ENCODE measurements at regions not wholly inside any gene's neighbourhood (a gene's known extent, or its start where the extent isn't known, plus 50 kb on each side); places are given as distances from the start of the nearest gene placed in this dataset.

- H3K36me3 ChIP-seq (replicated peaks in 1 of 2; ENCODE audit: control extremely low read depth in 1 of 2, control insufficient read depth in 1 of 2, extremely low read depth in 1 of 2, insufficient read depth in 2 of 2, low read length in 1 of 2), result no peaks in the 10 kb centered on the region
- H3K79me2 ChIP-seq (ENCODE audit: control insufficient read depth, insufficient read depth, low read length), result no peaks in the 10 kb centered on the region
- H3K4me3 Mint-ChIP-seq, result no peak overlapping the region
- no peak overlapping the region for H2AFZ ChIP-seq (ENCODE audit: insufficient read depth, low read depth, low read length, poor library complexity, severe bottlenecking)
- intact Hi-C loops (cut with micrococcal nuclease), result no loop called here
- H4K20me1 ChIP-seq (ENCODE audit: control insufficient read depth, insufficient read depth, low read length, poor library complexity, severe bottlenecking), result no peaks in the 10 kb centered on the region
- H3K27ac ChIP-seq (ENCODE audit: low read length in 2 of 2), result no peak overlapping the region
- 100% methylated on average over 1 of the region's 1 CpG for WGBS (ENCODE audit: insufficient coverage)
- no peaks in the 10 kb centered on the region for H3K9me3 ChIP-seq (ENCODE audit: control extremely low read depth in 1 of 3, control insufficient read depth in 2 of 3, insufficient read depth in 1 of 3, low read length in 2 of 3)
- no peak for TF ChIP-seq EZH2 (IDR thresholded peaks at IDR 0.05; ENCODE audit: borderline replicate concordance, insufficient read depth, low read depth, low read length, poor library complexity, severe bottlenecking)
- ATAC-seq (ENCODE audit: low read depth) (no peak), DNase-seq (no peak)
- no peak overlapping the region for H3K4me3 ChIP-seq (ENCODE audit: control extremely low read depth in 1 of 5, extremely low read depth in 1 of 5, insufficient read depth in 1 of 5, low read depth in 2 of 5, low read length in 4 of 5)
- no peaks in the 10 kb centered on the region for H3K27me3 ChIP-seq (replicated peaks in 1 of 4; ENCODE audit: control extremely low read depth in 1 of 4, control insufficient read depth in 3 of 4, insufficient read depth in 4 of 4, low read length in 3 of 4)
- no peak overlapping the region for H3K4me2 ChIP-seq (replicated peaks; ENCODE audit: low read depth, low read length, poor library complexity, severe bottlenecking)
- ChIA-PET POLR2A (no interaction called here), CTCF (no interaction called here)
- H3K9me3 Mint-ChIP-seq (ENCODE audit: insufficient read depth), result no peaks in the 10 kb centered on the region
- peaks cover 4% of the 10 kb centered on the region for H3K27me3 Mint-ChIP-seq
- H3K4me1 ChIP-seq (ENCODE audit: control insufficient read depth in 2 of 2, insufficient read depth in 2 of 2, low read length in 2 of 2), result no peaks in the 10 kb centered on the region
- no peak overlapping the region for H3K27ac Mint-ChIP-seq
- no peak overlapping the region for H3K9ac ChIP-seq (ENCODE audit: low read length)
- no peaks in the 10 kb centered on the region for H3K4me1 Mint-ChIP-seq
These were observed 321.8 kb upstream of the PRDM1 start for GRCh38 chr6:105764315-105764714.

DNA sequence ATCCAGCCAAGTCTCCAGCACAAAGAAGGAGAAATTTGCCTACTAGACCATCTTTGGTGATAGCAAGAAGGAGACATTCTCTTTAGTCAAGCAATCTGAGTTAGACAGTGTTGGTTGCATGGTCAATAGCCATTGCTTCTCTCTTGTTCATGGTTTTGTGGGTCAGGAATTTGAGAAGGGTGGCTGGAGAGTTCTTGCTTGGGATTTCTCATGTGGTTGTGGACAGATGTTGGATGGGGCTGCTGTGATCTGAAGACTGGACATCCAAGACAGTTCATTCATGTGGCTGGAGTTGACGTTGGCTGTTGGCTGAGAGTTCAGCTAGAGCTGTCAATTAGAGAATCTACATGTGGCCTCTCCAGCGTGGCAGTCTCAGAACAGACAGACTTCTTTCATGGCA, 322.3 kb upstream of the PRDM1 start:
- no peak overlapping the region for H3K4me3 ChIP-seq (ENCODE audit: control extremely low read depth in 1 of 5, extremely low read depth in 1 of 5, insufficient read depth in 1 of 5, low read depth in 2 of 5, low read length in 4 of 5)
- no peaks in the 10 kb centered on the region for H3K27me3 ChIP-seq (replicated peaks in 1 of 4; ENCODE audit: control extremely low read depth in 1 of 4, control insufficient read depth in 3 of 4, insufficient read depth in 4 of 4, low read length in 3 of 4)
- H3K9me3 ChIP-seq (ENCODE audit: control extremely low read depth in 1 of 3, control insufficient read depth in 2 of 3, insufficient read depth in 1 of 3, low read length in 2 of 3), result no peaks in the 10 kb centered on the region
- H3K4me1 ChIP-seq (ENCODE audit: control insufficient read depth in 2 of 2, insufficient read depth in 2 of 2, low read length in 2 of 2), result no peaks in the 10 kb centered on the region
- intact Hi-C loops (cut with micrococcal nuclease), result no loop called here
- ATAC-seq (ENCODE audit: low read depth) (no peak), DNase-seq (no peak)
- H3K4me2 ChIP-seq (replicated peaks; ENCODE audit: low read depth, low read length, poor library complexity, severe bottlenecking), result no peak overlapping the region
- 72% methylated on average over 2 of the region's 2 CpGs for WGBS (ENCODE audit: insufficient coverage)
- H4K20me1 ChIP-seq (ENCODE audit: control insufficient read depth, insufficient read depth, low read length, poor library complexity, severe bottlenecking), result no peaks in the 10 kb centered on the region
- Mint-ChIP-seq H3K4me3 (no peak overlapping the region), H3K27me3 (peaks cover 4% of the 10 kb centered on the region), H3K9me3 (ENCODE audit: insufficient read depth) (no peaks in the 10 kb centered on the region), H3K4me1 (no peaks in the 10 kb centered on the region), H3K27ac (no peak overlapping the region)
- TF ChIP-seq EZH2 (IDR thresholded peaks at IDR 0.05; ENCODE audit: borderline replicate concordance, insufficient read depth, low read depth, low read length, poor library complexity, severe bottlenecking), result no peak
- no peak for TF ChIP-seq CTCF (IDR thresholded peaks at IDR 0.05)
- no peak overlapping the region for H3K9ac ChIP-seq (ENCODE audit: low read length)
- no peaks in the 10 kb centered on the region for H3K36me3 ChIP-seq (replicated peaks in 1 of 2; ENCODE audit: control extremely low read depth in 1 of 2, control insufficient read depth in 1 of 2, extremely low read depth in 1 of 2, insufficient read depth in 2 of 2, low read length in 1 of 2)
- H3K79me2 ChIP-seq (ENCODE audit: control insufficient read depth, insufficient read depth, low read length), result no peaks in the 10 kb centered on the region
- H3K27ac ChIP-seq (ENCODE audit: low read length in 2 of 2), result no peak overlapping the region
- ChIA-PET POLR2A (no interaction called here), CTCF (no interaction called here)
- no peak overlapping the region for H2AFZ ChIP-seq (ENCODE audit: insufficient read depth, low read depth, low read length, poor library complexity, severe bottlenecking)
